ENCODE measurements at regions not wholly inside any gene's neighbourhood (a gene's known extent, or its start where the extent isn't known, plus 50 kb on each side); places are given as distances from the start of the nearest gene placed in this dataset.
"Not testable (repeated sequence)": the region's sequence is repeated elsewhere in the genome, so short reads cannot be mapped to it uniquely, and the experiment has no call there.

GRCh38 chr3:152658977-152659720, 175.8 kb upstream of the P2RY1 start:
- no peak for DNase-seq (ENCODE audit: extremely low read depth in 1 of 2, low read depth in 1 of 2)

GRCh38 chr3:152662157-152662556, 172.8 kb upstream of the P2RY1 start:
- DNase-seq (ENCODE audit: extremely low read depth in 1 of 2, low read depth in 1 of 2): no peak

- no peak for DNase-seq (ENCODE audit: extremely low read depth in 1 of 2, low read depth in 1 of 2)
Observed at GRCh38 chr3:152664766-152665165, 170.2 kb upstream of the P2RY1 start.

- no peak for DNase-seq (ENCODE audit: extremely low read depth in 1 of 2, low read depth in 1 of 2)
Observed at GRCh38 chr3:152667267-152667666, 167.7 kb upstream of the P2RY1 start.

- DNase-seq (ENCODE audit: extremely low read depth in 1 of 2, low read depth in 1 of 2): no peak
Observed at GRCh38 chr3:152669560-152669959, 165.4 kb upstream of the P2RY1 start.

- DNase-seq (ENCODE audit: extremely low read depth in 1 of 2, low read depth in 1 of 2): no peak
Observed at GRCh38 chr3:152671446-152672319, 163.2 kb upstream of the P2RY1 start.

GRCh38 chr3:152672320-152672649, 162.6 kb upstream of the P2RY1 start:
- no peak for DNase-seq (ENCODE audit: extremely low read depth in 1 of 2, low read depth in 1 of 2)

GRCh38 chr3:152676810-152677379, 158.0 kb upstream of the P2RY1 start:
- DNase-seq (ENCODE audit: extremely low read depth in 1 of 2, low read depth in 1 of 2): no peak

GRCh38 chr3:152677491-152677890, 157.4 kb upstream of the P2RY1 start:
- DNase-seq (ENCODE audit: extremely low read depth in 1 of 2, low read depth in 1 of 2): no peak

- DNase-seq (ENCODE audit: extremely low read depth in 1 of 2, low read depth in 1 of 2): no peak
Observed at GRCh38 chr3:152682477-152682876, 152.5 kb upstream of the P2RY1 start.

GRCh38 chr3:152683521-152683999, 151.4 kb upstream of the P2RY1 start:
- DNase-seq (ENCODE audit: extremely low read depth in 1 of 2, low read depth in 1 of 2): no peak

- DNase-seq (ENCODE audit: extremely low read depth in 1 of 2, low read depth in 1 of 2): no peak
Observed at GRCh38 chr3:152684279-152684678, 150.7 kb upstream of the P2RY1 start.

- no peak for DNase-seq (ENCODE audit: extremely low read depth in 1 of 2, low read depth in 1 of 2)
Observed at GRCh38 chr3:152688313-152688712, 146.6 kb upstream of the P2RY1 start.

GRCh38 chr3:152692326-152692725, 142.6 kb upstream of the P2RY1 start:
- DNase-seq (ENCODE audit: extremely low read depth in 1 of 2, low read depth in 1 of 2): not testable (repeated sequence)

GRCh38 chr3:152693521-152694250, 141.2 kb upstream of the P2RY1 start:
- not testable (repeated sequence) for DNase-seq (ENCODE audit: extremely low read depth in 1 of 2, low read depth in 1 of 2)

GRCh38 chr3:152695840-152696239, 139.1 kb upstream of the P2RY1 start:
- DNase-seq (ENCODE audit: extremely low read depth in 1 of 2, low read depth in 1 of 2): no peak

- DNase-seq (ENCODE audit: extremely low read depth in 1 of 2, low read depth in 1 of 2): no peak
Observed at GRCh38 chr3:152696962-152697361, 138.0 kb upstream of the P2RY1 start.

- DNase-seq (ENCODE audit: extremely low read depth in 1 of 2, low read depth in 1 of 2): no peak
Observed at GRCh38 chr3:152703245-152703890, 131.6 kb upstream of the P2RY1 start.

- DNase-seq (ENCODE audit: extremely low read depth in 1 of 2, low read depth in 1 of 2): no peak
Observed at GRCh38 chr3:152706991-152707713, 127.8 kb upstream of the P2RY1 start.

- DNase-seq (ENCODE audit: extremely low read depth in 1 of 2, low read depth in 1 of 2): no peak
Observed at GRCh38 chr3:152709659-152710058, 125.3 kb upstream of the P2RY1 start.

Data from activated CD8-positive, alpha-beta memory T cell treated with anti-CD3 and anti-CD28 coated beads for 1 hour (primary cell).